GM19468 (cell line): ENCODE measurements at regions not wholly inside any gene's neighbourhood (a gene's known extent, or its start where the extent isn't known, plus 50 kb on each side); places are given as distances from the start of the nearest gene placed in this dataset.
A peak's percentile ranks its signal among the peaks of the same experiment; 100 is the strongest.
"Not testable (repeated sequence)": the region's sequence is repeated elsewhere in the genome, so short reads cannot be mapped to it uniquely, and the experiment has no call there.

ENCODE experiments used
- ATAC-seq: cut with Tn5 transposase; IDR thresholded peaks from one replicate; pipeline ENCODE4 v1.9.1; 2021; ENCODE audit warnings: mild to moderate bottlenecking, moderate library complexity, moderate number of reproducible peaks; ENCODE audit not compliant: unreplicated experiment; ENCODE audit errors: extremely low read depth

GRCh38 chr2:187081461-187081860, 232.5 kb upstream of the ZSWIM2 start:
- no peak for ATAC-seq

- no peak for ATAC-seq
Observed at GRCh38 chr2:187079901-187080300, 230.9 kb upstream of the ZSWIM2 start.

GRCh38 chr2:187078297-187078696, 229.3 kb upstream of the ZSWIM2 start:
- no peak for ATAC-seq

DNA sequence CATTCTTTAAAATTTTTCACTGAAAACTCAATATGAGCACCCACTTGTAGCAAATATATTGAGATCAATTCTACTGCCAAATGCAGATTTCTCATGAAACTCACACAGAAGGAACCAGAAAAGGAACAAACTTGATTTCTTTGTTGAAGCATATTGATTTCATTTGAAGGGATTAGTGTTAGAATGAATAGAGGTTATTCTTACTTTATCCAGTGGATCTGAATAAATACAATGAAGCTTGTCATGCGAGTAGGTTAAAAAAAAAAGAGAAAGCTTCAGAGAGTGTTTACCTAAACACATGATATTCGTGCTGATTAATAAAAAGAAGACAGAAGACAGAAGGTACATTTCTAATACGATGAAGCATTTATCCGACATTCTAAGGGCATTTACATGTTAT, 226.7 kb upstream of the ZSWIM2 start:
- no peak for ATAC-seq

GRCh38 chr2:187075199-187075635, 226.2 kb upstream of the ZSWIM2 start:
- ATAC-seq = no peak

DNA sequence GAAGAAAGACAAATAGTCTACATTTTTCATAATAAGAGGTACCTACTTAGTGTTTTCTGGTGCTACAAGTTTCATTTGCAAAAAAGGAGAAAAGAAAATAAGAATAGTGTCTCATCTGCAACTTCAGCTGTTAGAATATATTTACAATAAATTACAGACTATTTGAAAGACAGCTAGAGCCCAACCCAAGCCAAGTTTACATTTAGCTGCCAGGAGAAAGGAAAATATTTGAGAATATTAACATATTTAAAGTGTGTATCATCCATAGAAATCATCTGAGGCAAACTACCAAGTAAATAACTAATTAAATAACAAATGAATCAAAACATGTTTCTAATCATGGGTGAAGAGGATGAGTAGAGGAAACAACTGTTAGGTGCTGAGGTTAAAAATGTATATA, 209.2 kb upstream of the ZSWIM2 start:
- no peak for ATAC-seq

DNA sequence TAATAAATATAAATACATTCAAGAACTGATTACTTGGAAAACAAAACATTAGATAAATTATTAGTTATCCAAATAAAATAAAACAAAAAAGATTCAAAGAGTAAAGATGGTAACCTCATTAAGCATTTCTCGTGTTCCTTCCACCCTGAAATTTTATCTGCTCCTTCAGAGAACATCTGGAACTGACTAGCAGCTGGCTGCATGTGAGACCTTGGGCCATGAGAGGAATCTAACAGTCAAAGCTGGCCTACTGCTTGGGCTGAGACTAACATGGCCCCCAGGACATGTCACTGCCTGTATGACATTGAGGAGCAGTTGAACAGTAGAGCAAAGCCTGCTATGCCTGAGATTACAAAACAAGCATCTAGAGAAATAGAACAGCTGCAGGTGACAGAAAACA, 208.5 kb upstream of the ZSWIM2 start:
- no peak for ATAC-seq

DNA sequence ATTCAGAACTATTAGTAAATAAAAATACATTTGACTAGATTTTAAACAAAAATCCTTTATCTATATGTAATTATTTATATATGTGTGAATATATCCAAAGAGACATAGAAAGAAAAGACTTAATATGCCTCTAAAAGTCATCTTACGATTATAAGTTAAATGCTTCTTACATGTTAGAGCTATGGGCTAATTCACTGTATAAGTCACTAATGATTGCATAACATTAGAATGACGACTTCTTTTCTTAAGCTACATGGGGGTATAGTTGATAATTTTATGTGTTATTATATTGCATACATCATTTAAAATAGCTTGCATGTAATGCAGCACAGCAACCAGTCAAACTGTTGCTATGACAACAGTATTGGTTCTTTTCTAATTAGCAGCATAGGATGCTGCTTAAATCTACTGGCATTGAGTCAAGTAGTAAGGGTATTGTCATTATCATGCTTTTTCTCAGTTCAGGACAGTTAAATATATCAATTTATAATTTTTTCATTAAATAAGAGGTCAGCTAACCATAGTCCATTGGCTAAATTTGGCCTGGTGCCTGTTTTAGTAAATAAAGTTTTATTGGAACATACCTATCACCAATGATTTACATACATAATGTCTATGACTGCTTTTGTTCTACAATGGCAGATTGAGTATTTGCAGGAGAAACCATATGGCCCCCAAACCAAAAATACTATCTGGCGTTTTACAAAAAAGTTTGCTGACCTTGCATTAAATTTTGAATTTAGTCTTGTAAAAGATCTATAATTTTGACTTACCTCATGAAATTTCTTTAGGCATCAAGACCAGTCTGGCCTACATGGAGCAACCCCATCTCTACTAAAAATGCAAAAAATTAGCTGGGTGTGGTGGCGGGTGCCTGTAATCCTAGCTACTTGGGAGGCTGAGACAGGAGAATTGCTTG, 207.7 kb upstream of the ZSWIM2 start:
- ATAC-seq = no peak

DNA sequence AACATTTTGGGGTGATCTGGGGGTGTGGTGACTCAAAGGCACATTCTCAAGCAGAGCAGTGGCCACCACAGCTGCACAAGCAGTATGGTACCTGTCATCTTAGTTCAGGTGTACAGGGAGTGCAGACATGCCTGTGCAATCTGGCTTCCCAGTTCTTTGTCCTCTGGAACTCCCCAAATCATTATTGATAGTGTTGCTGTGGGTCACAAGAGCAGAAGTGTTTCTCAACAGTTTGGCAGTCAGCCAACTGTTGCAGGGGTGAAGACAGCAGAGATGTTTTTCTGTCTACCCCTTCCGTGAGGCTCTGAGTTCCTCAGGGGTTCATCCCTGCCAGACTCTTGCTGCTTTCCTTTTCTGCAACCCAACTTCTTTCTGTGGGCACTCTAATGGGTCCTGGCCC, 206.5 kb upstream of the ZSWIM2 start:
- no peak for ATAC-seq

DNA sequence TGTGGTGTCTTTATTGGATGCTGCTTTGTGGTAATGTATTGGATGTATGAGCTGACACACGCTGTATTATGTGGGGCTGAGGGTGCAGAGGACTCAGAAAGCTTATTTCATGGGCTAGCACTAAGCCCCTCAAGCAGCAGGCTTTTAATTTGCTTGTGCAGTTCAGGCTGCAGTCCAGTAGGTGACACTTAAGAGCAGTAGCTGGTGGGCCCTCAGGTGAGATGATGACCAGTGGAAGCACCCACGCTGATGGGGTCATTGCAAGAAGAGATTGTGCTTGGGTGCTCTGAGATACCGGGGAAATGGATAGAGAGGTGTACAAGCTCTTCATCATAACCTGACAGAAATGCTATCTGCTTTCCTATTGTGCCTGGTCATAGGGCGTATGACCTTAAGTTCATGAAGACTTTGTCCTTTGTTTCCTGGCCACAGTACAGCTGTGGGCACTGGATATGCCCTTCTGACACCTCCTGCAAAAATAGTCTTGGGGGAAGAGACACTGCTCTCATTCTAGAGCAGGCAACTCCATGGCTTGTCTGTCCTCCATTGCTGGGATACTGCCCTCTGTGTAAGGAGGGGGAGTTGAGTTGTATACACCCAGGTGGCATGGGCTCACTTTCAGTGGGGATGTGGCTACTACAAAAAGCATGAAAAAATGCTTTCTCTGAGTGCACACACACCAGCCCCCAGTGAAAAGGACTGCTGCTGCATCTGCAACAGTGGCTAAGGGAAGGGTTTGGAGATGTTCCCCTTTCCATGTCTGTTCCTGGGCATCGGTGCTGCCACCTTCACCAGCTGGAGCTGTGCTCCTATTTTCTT, 205.7 kb upstream of the ZSWIM2 start:
- ATAC-seq = no peak

- ATAC-seq = peak; percentile 91
Observed at GRCh38 chr2:187051350-187051749, 202.4 kb upstream of the ZSWIM2 start.

GRCh38 chr2:187050409-187050998, 201.5 kb upstream of the ZSWIM2 start:
- ATAC-seq = no peak

- no peak for ATAC-seq
Observed at GRCh38 chr2:187037310-187037709, 188.3 kb upstream of the ZSWIM2 start.

DNA sequence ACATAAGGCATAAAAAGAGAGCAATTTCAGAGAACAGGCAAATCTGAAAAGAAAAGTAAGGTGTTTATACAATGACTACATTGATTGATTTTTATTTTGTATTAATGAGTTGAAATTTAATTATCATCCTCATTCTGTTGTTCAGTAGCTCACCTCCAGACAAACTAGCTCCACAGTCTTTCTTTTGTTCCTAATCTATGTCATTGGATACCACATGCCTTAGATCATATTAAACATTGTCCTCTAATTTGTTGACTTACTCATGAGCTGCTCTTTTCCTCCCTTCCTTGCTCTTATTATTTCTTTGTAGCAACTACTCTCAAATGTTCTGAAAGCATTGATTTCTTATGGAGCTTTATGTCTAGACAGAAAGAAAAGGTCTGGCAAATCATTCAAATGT, 185.5 kb upstream of the ZSWIM2 start:
- no peak for ATAC-seq

DNA sequence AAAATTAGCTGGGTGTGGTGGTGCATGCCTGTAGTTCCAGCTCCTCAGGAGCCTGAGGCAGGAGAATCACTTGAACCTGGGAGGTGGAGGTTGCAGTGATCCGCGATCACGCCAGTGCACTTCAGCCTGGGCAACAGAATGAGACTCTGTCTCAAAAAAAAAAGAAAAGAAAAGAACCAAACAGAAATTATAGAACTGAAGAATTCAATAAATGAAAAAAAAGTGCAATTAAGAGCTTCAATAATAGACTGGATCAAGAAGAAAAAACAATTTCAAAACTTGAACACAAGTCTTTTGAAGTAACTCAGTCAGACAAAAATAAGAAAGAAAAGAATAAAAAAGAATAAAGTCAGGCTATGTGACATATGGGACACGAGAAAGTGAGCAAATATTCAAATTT, 175.8 kb upstream of the ZSWIM2 start:
- ATAC-seq = no peak

- not testable (repeated sequence) for ATAC-seq
Observed at GRCh38 chr2:187023996-187024395, 175.0 kb upstream of the ZSWIM2 start.

DNA sequence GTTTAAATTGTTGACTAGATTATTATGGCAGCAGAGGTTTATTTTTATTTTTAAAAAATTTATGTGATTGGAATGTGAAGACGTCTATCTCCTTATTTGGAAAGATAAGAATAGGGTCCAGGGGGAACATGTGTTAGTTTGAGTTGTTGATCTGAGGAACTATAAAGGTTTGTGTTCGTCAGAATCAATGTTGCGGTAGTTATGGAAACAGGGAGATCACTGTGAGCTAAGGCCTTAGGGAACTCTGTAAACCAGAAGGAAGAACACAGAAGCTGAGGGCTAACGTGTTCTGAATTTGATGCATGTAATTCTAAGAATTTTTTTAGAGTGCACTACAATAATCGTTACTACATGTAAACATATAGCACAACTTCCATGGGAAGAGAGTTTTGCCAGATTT, 168.5 kb upstream of the ZSWIM2 start:
- ATAC-seq = no peak

GRCh38 chr2:187013058-187013457, 164.1 kb upstream of the ZSWIM2 start:
- no peak for ATAC-seq

- no peak for ATAC-seq
Observed at GRCh38 chr2:187011206-187011832, 162.3 kb upstream of the ZSWIM2 start.

DNA sequence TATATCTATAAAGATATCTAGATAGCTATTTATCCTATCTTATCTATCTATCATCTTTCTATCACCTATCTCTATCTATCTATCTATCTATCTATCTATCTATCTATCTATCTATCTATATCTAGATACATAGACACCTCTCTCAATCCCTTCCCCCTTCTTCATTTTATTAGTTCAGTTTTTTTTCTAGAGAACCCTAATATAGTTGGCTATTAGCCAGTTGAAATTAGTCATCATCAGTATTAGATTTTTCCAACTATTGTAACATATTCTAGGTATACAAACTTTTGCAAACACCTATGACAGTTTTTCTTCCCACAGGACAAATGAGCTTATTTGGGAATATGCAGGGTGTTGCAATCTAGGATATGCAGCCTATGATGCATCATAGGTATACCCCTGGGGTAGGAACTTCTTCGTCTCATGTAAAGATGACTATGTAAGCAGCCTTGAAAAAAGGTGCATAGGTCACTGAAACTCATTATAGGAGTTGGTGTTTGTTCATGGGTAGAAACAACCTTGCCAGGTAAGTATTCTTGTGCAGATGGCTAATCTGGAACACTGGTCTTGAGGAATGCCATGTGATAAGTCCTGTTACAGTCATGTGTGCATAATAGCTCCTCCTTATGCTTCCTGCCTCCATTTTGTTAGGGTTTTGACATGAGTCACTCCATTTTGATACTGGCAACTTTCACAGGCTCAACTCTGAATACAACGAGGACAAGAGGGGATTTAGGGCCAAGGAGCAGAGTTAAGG, 160.7 kb upstream of the ZSWIM2 start:
- ATAC-seq = no peak
